Tibial artery (tissue), 4 donors: ENCODE measurements at regions not wholly inside any gene's neighbourhood (a gene's known extent, or its start where the extent isn't known, plus 50 kb on each side); places are given as distances from the start of the nearest gene placed in this dataset.
A peak's percentile ranks its signal among the peaks of the same experiment; 100 is the strongest.

Source experiments
- DNase-seq, 2 donors: peaks; one replicate each; pipeline ENCODE4 v3.0.0-alpha.2; 2019
- H3K27ac ChIP-seq, 2 donors: fragments of 200-600 bp; sonication (generic) in 1 of 2; 1 replicate in 1 of 2; 2 replicates in 1 of 2; pipeline ENCODE4 v1.5.1; 2018 to 2019; ENCODE audit warnings: mild to moderate bottlenecking in 1 of 2
- H3K27me3 ChIP-seq, 2 donors: fragments of 200-600 bp; sonication (generic) in 1 of 2; one replicate each; pipeline versions ENCODE4 v1.5.1 to v1.6.0; 2016 to 2019
- H3K36me3 ChIP-seq, 3 donors: fragments of 200-600 bp; sonication (generic) in 2 of 3; one replicate each; pipeline ENCODE4 v1.5.1; 2016 to 2019; ENCODE audit warnings: mild to moderate bottlenecking in 2 of 3
- H3K4me1 ChIP-seq, 4 donors: fragments of 200-600 bp; sonication (generic) in 2 of 4; 1 replicate in 3 of 4; 2 replicates in 1 of 4; pipeline ENCODE4 v1.5.1; 2016 to 2019
- H3K4me3 ChIP-seq, 2 donors: fragments of 200-600 bp; sonication (generic) in 1 of 2; 1 replicate in 1 of 2; 2 replicates in 1 of 2; pipeline ENCODE4 v1.5.1; 2018 to 2019; ENCODE audit warnings: mild to moderate bottlenecking in 2 of 2
- H3K9me3 ChIP-seq, 3 donors: fragments of 200-600 bp; sonication (generic) in 1 of 3; one replicate each; pipeline ENCODE4 v1.5.1; 2016 to 2019
- intact Hi-C: fragments of 100-400 bp; cut with DNase I; formaldehyde crosslinking; loops from one replicate; pipeline ENCODE4 v1.15.0; 2023; ENCODE audit warnings: low total_unique reads
- TF ChIP-seq, protein P1 (sequence below), 2 experiments: fragments of 200-600 bp in 1 of 2; fragments of 450-650 bp in 1 of 2; IDR thresholded peaks; one replicate each; pipeline ENCODE4 v1.5.1; 2017 to 2019; ENCODE audit warnings: antibody characterized with exemption in 2 of 2, mild to moderate bottlenecking in 1 of 2, moderate library complexity in 1 of 2

DNA sequence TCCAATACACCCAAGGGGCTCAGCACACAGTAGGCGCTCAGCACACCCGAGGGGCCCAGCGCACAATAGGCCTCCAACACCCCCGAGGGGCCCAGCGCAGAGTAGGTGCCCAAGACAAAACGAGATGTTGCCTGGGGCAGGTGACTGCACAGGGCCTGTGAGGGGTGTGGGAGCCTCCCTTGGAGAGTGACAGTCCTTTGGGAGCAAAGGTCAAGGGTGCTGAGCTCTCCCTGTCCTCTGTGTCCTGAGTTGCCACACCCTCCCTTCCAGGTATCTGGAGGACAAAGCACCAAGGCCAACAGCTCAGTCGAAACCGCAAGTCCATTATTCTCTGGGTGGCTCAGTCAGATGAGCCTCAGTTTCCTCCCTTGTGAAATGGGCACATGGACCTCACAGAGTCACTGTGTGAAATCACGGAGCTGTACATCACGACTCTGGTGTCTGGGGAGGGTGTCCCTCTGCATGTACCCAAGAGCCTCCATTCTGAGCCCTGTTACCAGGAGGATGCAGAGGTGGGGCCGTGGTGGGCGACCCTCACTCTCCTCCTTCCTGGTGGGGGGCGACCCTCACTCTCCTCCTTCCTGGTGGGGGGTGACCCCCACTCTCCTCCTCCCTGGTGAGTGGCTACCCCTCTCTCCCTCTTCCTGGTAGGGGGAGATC, 81.3 kb downstream of the FOXL3 start:
- no peak overlapping the region for H3K27ac ChIP-seq
- DNase-seq, result peak; percentile 5 to 53
- intact Hi-C loops, result no loop called here

DNA sequence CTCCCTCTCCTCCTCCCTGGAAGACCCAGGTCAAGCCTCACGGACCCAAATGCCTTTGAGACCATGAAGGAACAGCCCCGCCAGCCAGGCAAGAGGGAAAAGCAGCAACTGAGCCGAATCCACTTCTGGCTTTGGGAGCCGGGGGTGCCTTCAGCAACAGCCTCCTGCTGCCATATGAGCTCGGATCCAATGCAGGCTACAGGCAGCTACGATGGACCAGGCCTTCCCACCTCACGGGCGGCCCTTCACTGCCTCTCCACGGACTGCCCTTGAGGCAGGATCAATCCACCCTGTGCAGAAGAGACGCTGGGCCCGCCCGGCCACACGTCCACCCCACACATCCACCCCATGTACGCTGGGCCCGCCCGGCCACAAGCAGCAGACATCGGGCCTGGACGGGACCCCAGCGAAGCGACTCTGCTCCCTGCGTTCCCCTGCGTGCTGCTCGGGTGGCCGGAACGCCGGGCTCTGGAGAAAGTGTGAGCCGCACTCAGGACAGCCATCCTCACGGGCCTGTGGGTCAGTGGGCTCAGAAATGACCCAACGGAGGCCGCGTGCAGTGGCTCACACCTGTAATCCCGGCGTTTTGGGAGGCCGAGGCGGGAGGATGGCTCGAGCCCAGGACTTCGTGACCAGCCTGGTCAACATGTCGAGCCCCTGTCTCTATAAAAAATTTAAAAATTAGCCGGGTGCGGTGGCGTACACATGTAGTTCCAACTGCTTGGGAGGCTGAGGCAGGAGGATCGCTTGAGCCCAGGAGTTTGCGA, 82.0 kb downstream of the FOXL3 start:
- TF ChIP-seq, protein P1, sequence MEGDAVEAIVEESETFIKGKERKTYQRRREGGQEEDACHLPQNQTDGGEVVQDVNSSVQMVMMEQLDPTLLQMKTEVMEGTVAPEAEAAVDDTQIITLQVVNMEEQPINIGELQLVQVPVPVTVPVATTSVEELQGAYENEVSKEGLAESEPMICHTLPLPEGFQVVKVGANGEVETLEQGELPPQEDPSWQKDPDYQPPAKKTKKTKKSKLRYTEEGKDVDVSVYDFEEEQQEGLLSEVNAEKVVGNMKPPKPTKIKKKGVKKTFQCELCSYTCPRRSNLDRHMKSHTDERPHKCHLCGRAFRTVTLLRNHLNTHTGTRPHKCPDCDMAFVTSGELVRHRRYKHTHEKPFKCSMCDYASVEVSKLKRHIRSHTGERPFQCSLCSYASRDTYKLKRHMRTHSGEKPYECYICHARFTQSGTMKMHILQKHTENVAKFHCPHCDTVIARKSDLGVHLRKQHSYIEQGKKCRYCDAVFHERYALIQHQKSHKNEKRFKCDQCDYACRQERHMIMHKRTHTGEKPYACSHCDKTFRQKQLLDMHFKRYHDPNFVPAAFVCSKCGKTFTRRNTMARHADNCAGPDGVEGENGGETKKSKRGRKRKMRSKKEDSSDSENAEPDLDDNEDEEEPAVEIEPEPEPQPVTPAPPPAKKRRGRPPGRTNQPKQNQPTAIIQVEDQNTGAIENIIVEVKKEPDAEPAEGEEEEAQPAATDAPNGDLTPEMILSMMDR (IDR thresholded peaks at IDR 0.05), result no peak
- Histone ChIP-seq H3K4me1 (no peaks in the 10 kb centered on the region), H3K9me3 (no peaks in the 10 kb centered on the region), H3K36me3 (no peaks in the 10 kb centered on the region), H3K27me3 (peaks cover 0 to 22% of the 10 kb centered on the region in 2 donors), H3K4me3 (no peak overlapping the region), H3K27ac (no peak overlapping the region)
- DNase-seq, result peak; percentile 19 to 62
- intact Hi-C loops, result no loop called here

More for the DNA sequence above, 81.3 kb downstream of the FOXL3 start:
- H3K9me3 ChIP-seq, result no peaks in the 10 kb centered on the region
- no peaks in the 10 kb centered on the region for H3K36me3 ChIP-seq
- TF ChIP-seq, protein P1 (IDR thresholded peaks at IDR 0.05), result no peak
- H3K4me3 ChIP-seq, result no peak overlapping the region
- peaks cover 0 to 17% of the 10 kb centered on the region in 2 donors for H3K27me3 ChIP-seq
- no peaks in the 10 kb centered on the region for H3K4me1 ChIP-seq

DNA sequence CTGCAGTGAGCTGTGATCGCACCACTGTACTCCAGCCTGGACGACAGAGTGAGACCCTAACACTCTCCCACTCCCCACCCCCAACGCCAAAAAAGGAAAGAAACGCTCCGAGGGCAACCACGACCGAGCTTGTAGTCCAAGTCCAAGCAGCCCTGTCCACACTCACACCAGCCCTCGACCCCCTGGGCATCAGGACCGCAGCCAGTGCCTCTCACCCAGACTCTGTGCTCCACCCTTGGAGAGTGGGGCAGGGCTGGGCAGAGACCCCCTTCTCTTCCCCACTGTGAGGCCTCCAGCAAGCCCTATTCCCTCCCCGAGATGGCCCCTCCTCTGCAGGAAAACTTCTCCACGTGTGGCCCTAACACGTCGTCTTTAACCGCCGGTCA, 82.6 kb downstream of the FOXL3 start:
- H3K27me3 ChIP-seq, result peaks cover 0 to 23% of the 10 kb centered on the region in 2 donors
- TF ChIP-seq, protein P1 (IDR thresholded peaks at IDR 0.05), result no peak
- H3K4me1 ChIP-seq, result no peaks in the 10 kb centered on the region
- peak in 1 of 2 donors; percentile 13 for DNase-seq
- no peak overlapping the region for H3K27ac ChIP-seq
- no peaks in the 10 kb centered on the region for H3K9me3 ChIP-seq
- no peaks in the 10 kb centered on the region for H3K36me3 ChIP-seq
- H3K4me3 ChIP-seq, result no peak overlapping the region
- intact Hi-C loops, result no loop called here

DNA sequence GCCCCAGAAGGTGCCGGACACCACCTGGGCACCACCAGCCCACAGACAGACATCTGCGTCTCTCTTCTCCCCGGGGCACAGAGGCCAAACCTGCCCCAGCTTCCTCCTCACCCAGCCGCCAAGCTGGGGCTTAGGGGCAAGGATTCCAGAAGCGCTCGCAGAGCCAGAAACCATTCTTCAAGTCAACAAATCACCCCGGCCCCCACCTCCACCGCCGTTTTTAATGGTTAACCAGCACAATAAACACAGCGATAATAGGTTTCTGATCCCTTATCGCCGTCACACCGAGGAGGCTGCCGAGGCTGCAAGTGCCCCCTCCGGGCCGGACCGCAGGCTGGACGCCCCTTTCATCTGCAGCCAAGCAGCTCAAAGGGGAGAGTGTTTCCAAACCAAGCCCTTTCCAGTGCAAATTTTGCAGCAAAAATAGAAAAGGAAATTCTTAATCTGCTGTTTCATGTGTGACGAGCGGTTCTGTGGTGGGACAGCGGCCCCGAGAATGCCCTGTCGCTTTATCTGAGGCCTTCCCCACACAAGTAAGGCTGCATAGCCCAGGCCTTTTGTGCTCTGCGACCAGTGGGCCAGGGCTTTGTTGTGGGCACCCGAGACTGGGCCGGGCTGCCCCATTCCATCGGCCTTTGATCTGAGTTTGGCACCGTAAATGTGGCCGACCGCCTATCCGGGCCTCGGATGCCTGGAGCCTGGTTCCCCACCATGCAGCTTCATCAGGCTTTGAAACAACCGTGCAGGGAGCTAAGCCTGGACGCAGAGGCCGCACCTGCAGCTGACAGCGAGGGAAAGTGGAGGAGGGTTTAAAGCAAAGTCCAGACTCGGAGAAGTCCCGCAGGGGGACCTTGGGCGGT, 83.2 kb downstream of the FOXL3 start:
- intact Hi-C loops, result no loop called here
- H3K27ac ChIP-seq, result no peak overlapping the region
- peaks cover 0 to 24% of the 10 kb centered on the region in 2 donors for H3K27me3 ChIP-seq
- no peaks in the 10 kb centered on the region for H3K4me1 ChIP-seq
- H3K9me3 ChIP-seq, result no peaks in the 10 kb centered on the region
- TF ChIP-seq, protein P1 (IDR thresholded peaks at IDR 0.05), result no peak
- peak; percentile 18 to 53 for DNase-seq
- no peak overlapping the region for H3K4me3 ChIP-seq
- H3K36me3 ChIP-seq, result no peaks in the 10 kb centered on the region

DNA sequence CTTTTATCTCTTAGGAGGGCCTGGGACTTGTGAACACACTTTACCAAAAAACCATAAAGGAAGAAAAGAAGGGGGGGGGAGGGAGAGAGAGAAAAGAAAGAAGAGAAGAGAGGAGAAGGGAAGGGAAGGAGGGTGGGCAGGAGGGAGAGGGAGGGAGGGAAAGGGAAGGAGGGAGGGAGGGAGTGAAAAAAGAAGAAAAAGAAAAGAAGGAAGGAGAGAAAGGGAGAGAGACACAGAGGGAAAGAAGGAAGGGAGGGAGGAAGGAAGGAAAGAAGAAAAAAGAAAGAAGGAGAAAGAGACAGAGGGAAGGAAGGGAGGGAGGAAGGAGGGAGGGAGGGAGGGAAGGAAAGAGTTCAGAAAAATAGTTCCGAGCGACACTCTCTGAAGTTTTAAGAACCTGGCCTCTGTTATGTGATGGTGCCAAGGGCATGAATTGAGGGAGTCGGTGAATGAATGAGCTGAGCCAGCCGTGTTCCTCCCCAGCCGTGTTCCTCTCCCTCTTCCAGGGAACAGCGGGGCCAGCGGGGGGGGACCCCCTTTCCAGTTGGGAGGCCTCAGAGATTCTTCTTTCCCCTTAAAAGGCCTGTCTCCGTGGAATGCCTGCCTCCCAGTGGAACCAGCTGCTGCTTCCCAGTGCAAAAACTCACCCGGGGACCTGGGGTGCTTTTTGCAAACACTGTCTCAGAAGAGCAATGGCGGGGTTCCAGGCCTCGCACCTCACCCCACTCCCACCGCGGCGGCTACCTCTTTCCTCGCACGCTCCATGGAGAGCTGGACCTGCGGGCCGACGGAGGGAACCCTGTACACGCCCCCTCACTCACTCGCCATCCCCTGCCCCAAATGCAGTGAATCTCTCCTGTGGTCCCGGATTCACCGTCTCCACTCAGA, 84.1 kb downstream of the FOXL3 start:
- Histone ChIP-seq H3K4me1 (peaks cover 0 to 4% (median 2%) of the 10 kb centered on the region in 4 donors), H3K27me3 (peaks cover 0 to 28% of the 10 kb centered on the region in 2 donors), H3K27ac (no peak overlapping the region), H3K36me3 (no peaks in the 10 kb centered on the region), H3K4me3 (no peak overlapping the region), H3K9me3 (no peaks in the 10 kb centered on the region)
- intact Hi-C loops, result no loop called here
- TF ChIP-seq, protein P1 (IDR thresholded peaks at IDR 0.05), result no peak
- peak in 1 of 2 donors; percentile 41 for DNase-seq
